SK-N-MC (cell line): ENCODE measurements at regions not wholly inside any gene's neighbourhood (a gene's known extent, or its start where the extent isn't known, plus 50 kb on each side); places are given as distances from the start of the nearest gene placed in this dataset.

Experiments
- DNase-seq: peaks from one replicate; pipeline ENCODE4 v3.0.0-alpha.2; 2011; ENCODE audit warnings: low read depth, low spot score
- H3K27ac ChIP-seq: fragments of 200-600 bp; sonication (generic); 2 replicates; pipeline ENCODE4 v1.5.1; 2016; ENCODE audit warnings: mixed run types
- H3K36me3 ChIP-seq: fragments of 200-600 bp; sonication (generic); 2 replicates; pipeline ENCODE4 v1.6.1; 2017; ENCODE audit warnings: antibody characterized with exemption, low read length, mixed read lengths; ENCODE audit not compliant: insufficient read depth
- H3K4me3 ChIP-seq: fragments of 200-600 bp; sonication (generic); 2 replicates; pipeline ENCODE4 v1.5.1; 2016
- H3K9ac ChIP-seq: fragments of 200-600 bp; sonication (generic); 2 replicates; pipeline ENCODE4 v1.8.0; 2017; ENCODE audit warnings: mixed run types, mixed read lengths; ENCODE audit not compliant: insufficient read length
- H3K9me3 ChIP-seq: fragments of 200-600 bp; sonication (generic); 2 replicates; pipeline ENCODE4 v1.6.1; 2017; ENCODE audit warnings: low read depth, mild to moderate bottlenecking, antibody characterized with exemption, low read length, moderate library complexity, mixed read lengths
- EZH2 ChIP-seq: fragments of 200-600 bp; sonication (generic); IDR thresholded peaks from one replicate; pipeline ENCODE4 v1.6.1; 2017; ENCODE audit warnings: antibody characterized with exemption
- FOXP2 ChIP-seq: optimal IDR thresholded peaks from 2 replicates; pipeline ENCODE3; 2011; ENCODE audit warnings: mild to moderate bottlenecking, moderate library complexity; ENCODE audit not compliant: insufficient read depth; ENCODE audit errors: extremely low read length, control extremely low read depth
- POLR2AphosphoS5 ChIP-seq: IDR thresholded peaks from 2 replicates; pipeline ENCODE4 v1.6.1; 2012; ENCODE audit warnings: mild to moderate bottlenecking, low read depth, low read length, borderline replicate concordance

DNA sequence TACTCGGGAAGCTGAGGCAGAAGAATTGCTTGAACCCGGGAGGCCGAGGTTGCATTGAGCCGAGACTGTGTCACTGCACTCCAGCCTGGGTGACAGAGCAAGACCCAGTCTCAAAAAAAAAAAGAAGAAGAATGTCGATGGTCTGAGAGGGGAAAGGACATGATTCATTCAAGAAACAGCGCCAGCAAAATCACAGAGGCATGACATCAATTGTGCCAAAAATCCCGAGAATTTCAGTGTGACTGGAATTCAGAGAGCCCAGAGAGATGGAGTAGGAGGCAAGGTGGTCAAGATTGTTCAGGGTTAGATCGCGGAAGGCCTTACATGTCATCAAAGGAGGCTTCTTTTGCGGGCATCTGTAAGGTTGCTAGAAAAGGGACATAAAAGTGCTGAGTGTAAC, 483.3 kb downstream of the VRK1 start:
- no peaks in the 10 kb centered on the region for H3K36me3 ChIP-seq
- H3K4me3 ChIP-seq = no peak overlapping the region
- no peak overlapping the region for H3K9ac ChIP-seq
- no peak for TF ChIP-seq POLR2AphosphoS5
- TF ChIP-seq FOXP2 = no peak
- no peak for TF ChIP-seq EZH2
- no peak for DNase-seq
- peak overlapping the region; percentile 36; the same call in 1 of the 2 replicates for H3K27ac ChIP-seq
- no peaks in the 10 kb centered on the region for H3K9me3 ChIP-seq

DNA sequence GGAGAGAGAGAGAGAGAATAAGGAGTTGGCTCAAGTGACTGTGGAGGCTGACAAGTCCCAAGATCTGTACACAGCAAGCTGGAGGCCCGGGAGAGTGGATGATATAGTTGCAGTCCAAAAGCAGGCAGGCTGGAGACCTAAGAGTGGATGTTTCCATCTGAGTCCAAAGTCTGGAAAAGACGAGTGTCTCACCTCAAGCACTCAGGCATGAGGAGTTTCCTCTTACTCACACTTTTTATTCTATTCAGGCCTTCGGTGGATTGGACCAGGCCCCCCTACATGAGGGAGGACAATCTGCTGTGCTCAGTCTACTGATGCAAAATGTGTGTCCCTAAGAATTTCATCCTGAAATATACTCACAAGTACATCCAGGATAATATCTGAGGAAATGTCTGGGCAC, 484.6 kb downstream of the VRK1 start:
- H3K36me3 ChIP-seq = no peaks in the 10 kb centered on the region
- H3K27ac ChIP-seq = no peak overlapping the region
- TF ChIP-seq EZH2 = no peak
- TF ChIP-seq FOXP2 = no peak
- TF ChIP-seq POLR2AphosphoS5 = no peak
- DNase-seq = no peak
- H3K9me3 ChIP-seq = no peaks in the 10 kb centered on the region
- H3K4me3 ChIP-seq = no peak overlapping the region
- H3K9ac ChIP-seq = no peak overlapping the region

DNA sequence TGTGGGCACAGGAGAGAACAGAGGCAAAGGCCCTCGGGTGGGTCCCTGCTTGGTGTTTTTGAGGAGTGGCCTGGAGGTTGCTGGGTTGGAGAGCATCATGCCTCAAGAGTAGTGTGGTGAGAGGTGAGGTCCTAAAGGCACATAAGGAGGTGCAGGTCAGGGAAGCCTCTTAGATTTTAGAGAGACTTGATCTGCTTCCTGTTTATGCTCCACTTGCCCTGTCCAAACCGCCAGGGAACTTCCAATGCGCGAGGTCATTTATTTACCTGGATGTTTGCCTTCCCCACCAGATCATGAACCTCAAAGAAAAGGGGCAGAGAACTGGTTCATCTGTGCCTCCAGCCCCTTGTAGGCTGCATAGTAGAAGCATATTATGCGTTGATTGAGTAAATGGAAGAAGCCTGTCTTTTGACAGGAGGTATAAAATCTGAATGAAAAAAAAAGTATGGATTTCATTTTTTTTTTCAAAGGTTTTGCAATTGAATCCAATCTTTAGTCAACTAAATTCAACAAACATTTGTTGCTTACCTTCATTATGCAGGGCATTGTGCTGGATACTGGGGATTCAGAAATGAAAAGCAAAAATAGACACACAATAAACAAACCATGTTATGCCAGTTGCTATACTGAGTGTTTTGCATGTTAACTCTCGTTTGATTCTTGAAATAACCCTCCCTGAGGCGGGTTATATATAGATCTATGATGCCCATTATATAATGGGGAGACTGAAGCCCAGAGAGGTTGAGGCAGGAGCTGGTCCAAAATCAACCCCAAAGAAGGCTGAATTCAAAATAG, 485.2 kb downstream of the VRK1 start:
- Histone ChIP-seq H3K27ac (peak overlapping the region; percentile 64; the same call in 1 of the 2 replicates), H3K9ac (no peak overlapping the region), H3K9me3 (no peaks in the 10 kb centered on the region), H3K4me3 (no peak overlapping the region), H3K36me3 (no peaks in the 10 kb centered on the region)
- no peak for TF ChIP-seq FOXP2
- TF ChIP-seq EZH2 = no peak
- TF ChIP-seq POLR2AphosphoS5 = no peak
- DNase-seq = no peak

DNA sequence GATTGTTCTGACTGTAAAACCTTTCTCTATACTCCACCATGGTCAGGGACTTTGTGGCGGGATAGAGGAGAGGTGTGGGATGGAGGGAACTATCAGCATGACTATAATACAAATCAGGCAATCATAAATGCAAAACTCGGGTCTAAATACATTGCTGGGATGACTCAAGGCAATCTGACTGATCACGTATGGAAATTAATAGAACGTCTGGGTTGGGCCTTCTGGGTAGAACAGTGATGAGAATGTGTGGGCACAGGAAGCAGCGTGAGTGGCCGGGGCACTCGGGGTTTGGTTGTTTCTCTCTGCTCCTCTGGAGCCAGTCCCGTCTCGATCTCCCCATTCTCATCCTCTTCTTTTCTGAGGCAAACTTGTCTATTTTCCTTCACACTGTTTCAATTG, 485.8 kb downstream of the VRK1 start:
- H3K4me3 ChIP-seq = peak overlapping the region; percentile 36; the same call in 1 of the 2 replicates
- TF ChIP-seq POLR2AphosphoS5 = no peak
- no peak for TF ChIP-seq FOXP2
- no peak for TF ChIP-seq EZH2
- no peaks in the 10 kb centered on the region for H3K9me3 ChIP-seq
- no peaks in the 10 kb centered on the region for H3K36me3 ChIP-seq
- no peak for DNase-seq
- peak overlapping the region; percentile 64 for H3K27ac ChIP-seq
- H3K9ac ChIP-seq = no peak overlapping the region

DNA sequence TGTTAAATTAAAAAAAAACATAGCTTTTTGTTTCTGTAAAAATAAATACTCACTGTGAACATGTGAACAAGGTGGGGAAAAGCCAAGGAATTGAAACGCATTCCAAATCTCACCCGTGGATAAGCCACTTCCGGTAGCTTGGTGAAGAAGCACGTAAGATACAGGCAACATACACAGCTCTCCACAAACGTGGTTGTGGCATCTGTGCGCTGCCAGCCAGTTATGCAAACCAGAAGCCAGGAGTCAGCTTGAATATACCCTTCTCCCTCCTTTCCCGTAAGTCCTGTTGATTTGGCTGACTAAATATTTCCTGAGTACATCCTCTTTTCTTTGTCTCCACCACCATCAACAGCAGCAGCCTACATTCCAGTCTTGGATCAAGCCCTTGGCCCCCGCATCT, 486.2 kb downstream of the VRK1 start:
- Histone ChIP-seq H3K4me3 (peak overlapping the region; percentile 36; the same call in 1 of the 2 replicates), H3K27ac (peak overlapping the region; percentile 64), H3K36me3 (no peaks in the 10 kb centered on the region), H3K9ac (no peak overlapping the region), H3K9me3 (no peaks in the 10 kb centered on the region)
- DNase-seq = no peak
- TF ChIP-seq POLR2AphosphoS5 (no peak), EZH2 (no peak), FOXP2 (no peak)

DNA sequence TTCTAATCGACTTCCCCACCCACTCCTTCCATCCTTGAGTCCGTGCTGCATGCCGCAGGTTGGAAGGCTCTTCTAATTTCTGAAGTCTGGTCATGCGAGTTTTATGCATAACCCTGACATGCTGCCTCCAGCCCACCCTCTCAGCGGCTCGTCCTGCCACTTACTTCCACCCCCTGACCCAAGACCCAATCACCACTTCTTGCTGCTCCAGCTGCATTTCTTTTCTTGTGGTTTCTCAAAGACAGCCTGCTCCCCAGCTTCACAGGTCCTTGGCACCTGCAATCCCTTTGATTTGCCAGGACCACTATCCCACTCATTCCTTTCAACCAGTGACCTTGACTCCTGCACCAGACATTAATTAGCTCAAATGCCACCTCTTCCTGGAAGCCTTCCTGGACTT, 486.7 kb downstream of the VRK1 start:
- Histone ChIP-seq H3K27ac (no peak overlapping the region), H3K4me3 (no peak overlapping the region), H3K9me3 (no peaks in the 10 kb centered on the region), H3K9ac (no peak overlapping the region), H3K36me3 (no peaks in the 10 kb centered on the region)
- DNase-seq = no peak
- TF ChIP-seq FOXP2 (no peak), POLR2AphosphoS5 (no peak), EZH2 (no peak)

DNA sequence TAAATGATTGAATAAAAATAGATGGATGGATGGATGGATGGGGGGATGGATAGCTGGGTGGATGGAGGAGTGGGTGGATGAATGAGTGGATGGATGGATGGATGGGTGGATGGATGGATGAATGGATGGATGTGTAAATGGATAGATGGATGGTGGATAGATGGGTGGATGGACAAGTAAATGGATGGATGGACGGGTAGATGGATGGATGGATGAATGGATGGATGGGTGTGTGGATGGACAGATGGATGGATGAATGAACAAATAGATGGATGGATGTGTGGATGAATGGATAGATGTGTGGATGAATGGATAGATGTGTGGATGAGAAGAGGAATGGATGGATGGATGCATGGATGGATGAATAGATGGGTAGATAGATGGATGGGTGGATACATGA, 490.8 kb downstream of the VRK1 start:
- H3K4me3 ChIP-seq = no peak overlapping the region
- H3K27ac ChIP-seq = no peak overlapping the region
- no peak for DNase-seq
- TF ChIP-seq EZH2 (no peak), FOXP2 (no peak), POLR2AphosphoS5 (no peak)
- no peaks in the 10 kb centered on the region for H3K9me3 ChIP-seq
- H3K36me3 ChIP-seq = no peaks in the 10 kb centered on the region
- no peak overlapping the region for H3K9ac ChIP-seq

DNA sequence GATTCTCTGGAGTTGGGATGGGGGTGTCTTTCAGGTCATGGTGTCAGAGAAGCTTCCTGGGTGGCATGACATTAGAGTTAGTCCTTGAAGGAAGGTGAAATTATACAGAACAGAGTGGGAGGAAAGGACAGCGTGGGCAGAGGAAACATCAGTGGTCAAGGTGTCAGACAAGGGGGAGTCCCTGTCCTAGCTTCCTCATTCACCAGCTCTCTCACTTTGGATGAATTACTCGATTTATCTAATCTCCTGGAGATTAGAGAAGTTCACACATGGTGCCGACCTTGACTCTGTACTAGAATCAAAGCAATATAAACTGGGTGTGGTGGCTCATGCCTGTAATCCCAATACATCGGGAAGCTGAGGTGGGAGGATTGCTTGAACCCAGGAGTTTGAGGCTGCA, 492.9 kb downstream of the VRK1 start:
- H3K36me3 ChIP-seq = no peaks in the 10 kb centered on the region
- no peak for TF ChIP-seq FOXP2
- no peak overlapping the region for H3K27ac ChIP-seq

DNA sequence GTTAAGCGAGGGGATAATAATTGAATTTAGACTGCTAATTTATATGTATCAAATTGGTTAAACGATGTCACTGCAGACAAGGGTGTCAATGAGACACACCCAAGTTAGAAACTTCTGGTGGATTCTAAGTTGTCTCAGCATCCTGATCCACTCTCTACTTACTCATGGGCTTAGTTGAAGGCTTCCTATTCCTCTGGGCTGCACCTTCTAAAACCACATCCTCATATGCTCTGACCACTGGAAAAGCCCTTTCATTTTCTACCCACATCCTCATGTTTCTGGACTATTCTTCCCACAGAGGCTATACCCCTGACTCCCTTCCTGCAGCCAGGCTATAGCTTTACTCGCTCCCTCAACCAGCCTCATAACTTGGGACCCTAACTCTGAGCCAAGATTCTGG, 493.8 kb downstream of the VRK1 start:
- H3K27ac ChIP-seq = no peak overlapping the region
- no peak for TF ChIP-seq EZH2
- TF ChIP-seq FOXP2 = no peak
- TF ChIP-seq POLR2AphosphoS5 = no peak
- H3K9me3 ChIP-seq = no peaks in the 10 kb centered on the region
- DNase-seq = no peak
- H3K4me3 ChIP-seq = no peak overlapping the region
- H3K36me3 ChIP-seq = no peaks in the 10 kb centered on the region
- no peak overlapping the region for H3K9ac ChIP-seq

More for the DNA sequence above, 492.9 kb downstream of the VRK1 start:
- no peak overlapping the region for H3K4me3 ChIP-seq
- H3K9ac ChIP-seq = no peak overlapping the region
- DNase-seq = no peak
- no peaks in the 10 kb centered on the region for H3K9me3 ChIP-seq
